ENCODE measurements at regions not wholly inside any gene's neighbourhood (a gene's known extent, or its start where the extent isn't known, plus 50 kb on each side); places are given as distances from the start of the nearest gene placed in this dataset.

DNA sequence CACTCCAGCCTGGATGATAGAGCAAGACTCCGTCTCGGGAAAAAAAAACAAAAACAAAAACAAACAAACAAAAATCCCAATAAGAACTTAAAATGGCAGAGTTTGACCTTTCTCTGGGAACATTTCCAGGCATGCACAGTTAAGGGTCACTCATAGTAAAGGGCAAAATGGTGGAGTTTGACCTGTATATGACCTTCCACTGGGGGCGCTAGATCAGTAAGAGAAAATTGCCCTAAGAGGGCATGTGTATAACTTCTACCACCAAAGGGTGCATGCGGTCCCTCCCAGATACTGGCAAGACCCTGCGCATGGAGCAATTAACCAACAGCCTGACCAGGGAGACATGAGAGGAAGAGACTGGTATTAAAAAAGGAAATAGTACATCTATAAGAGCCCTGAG, 177.2 kb downstream of the MOSPD2 start:
- intact Hi-C loops (cut with micrococcal nuclease), result no loop called here
- H3K79me2 ChIP-seq (ENCODE audit: control insufficient read depth, insufficient read depth, low read length), result no peaks in the 10 kb centered on the region
- H3K4me1 ChIP-seq (ENCODE audit: control insufficient read depth in 2 of 2, insufficient read depth in 2 of 2, low read length in 2 of 2), result no peaks in the 10 kb centered on the region
- no peak for DNase-seq
- peaks cover 0 to 1% (median 0%) of the 10 kb centered on the region in 3 donors for H3K9me3 ChIP-seq (ENCODE audit: control extremely low read depth in 1 of 3, control insufficient read depth in 2 of 3, insufficient read depth in 1 of 3, low read length in 2 of 3)
- H3K9ac ChIP-seq (ENCODE audit: low read length), result no peak overlapping the region
- no peaks in the 10 kb centered on the region for H4K20me1 ChIP-seq (ENCODE audit: control insufficient read depth, insufficient read depth, low read length, poor library complexity, severe bottlenecking)
- H3K4me3 ChIP-seq (ENCODE audit: control extremely low read depth in 1 of 5, extremely low read depth in 1 of 5, insufficient read depth in 1 of 5, low read depth in 2 of 5, low read length in 4 of 5), result no peak overlapping the region
- H3K27me3 ChIP-seq (replicated peaks in 1 of 4; ENCODE audit: control extremely low read depth in 1 of 4, control insufficient read depth in 3 of 4, insufficient read depth in 4 of 4, low read length in 3 of 4), result no peaks in the 10 kb centered on the region
- Mint-ChIP-seq H3K27me3 (no peaks in the 10 kb centered on the region), H3K9me3 (ENCODE audit: insufficient read depth) (no peaks in the 10 kb centered on the region), H3K4me3 (no peak overlapping the region), H3K27ac (no peak overlapping the region), H3K4me1 (no peaks in the 10 kb centered on the region)
- ChIA-PET CTCF (no interaction called here), POLR2A (no interaction called here)
- no peak overlapping the region for H3K27ac ChIP-seq (ENCODE audit: low read length in 2 of 2)
- WGBS (ENCODE audit: insufficient coverage), result no CpG with 5 or more reads among the region's 5 CpGs
- ATAC-seq (ENCODE audit: low read depth), result no peak
- no peak overlapping the region for H2AFZ ChIP-seq (ENCODE audit: insufficient read depth, low read depth, low read length, poor library complexity, severe bottlenecking)
- no peak overlapping the region for H3K4me2 ChIP-seq (replicated peaks; ENCODE audit: low read depth, low read length, poor library complexity, severe bottlenecking)
- no peak for TF ChIP-seq EZH2 (IDR thresholded peaks at IDR 0.05; ENCODE audit: borderline replicate concordance, insufficient read depth, low read depth, low read length, poor library complexity, severe bottlenecking)
- TF ChIP-seq, protein P1, sequence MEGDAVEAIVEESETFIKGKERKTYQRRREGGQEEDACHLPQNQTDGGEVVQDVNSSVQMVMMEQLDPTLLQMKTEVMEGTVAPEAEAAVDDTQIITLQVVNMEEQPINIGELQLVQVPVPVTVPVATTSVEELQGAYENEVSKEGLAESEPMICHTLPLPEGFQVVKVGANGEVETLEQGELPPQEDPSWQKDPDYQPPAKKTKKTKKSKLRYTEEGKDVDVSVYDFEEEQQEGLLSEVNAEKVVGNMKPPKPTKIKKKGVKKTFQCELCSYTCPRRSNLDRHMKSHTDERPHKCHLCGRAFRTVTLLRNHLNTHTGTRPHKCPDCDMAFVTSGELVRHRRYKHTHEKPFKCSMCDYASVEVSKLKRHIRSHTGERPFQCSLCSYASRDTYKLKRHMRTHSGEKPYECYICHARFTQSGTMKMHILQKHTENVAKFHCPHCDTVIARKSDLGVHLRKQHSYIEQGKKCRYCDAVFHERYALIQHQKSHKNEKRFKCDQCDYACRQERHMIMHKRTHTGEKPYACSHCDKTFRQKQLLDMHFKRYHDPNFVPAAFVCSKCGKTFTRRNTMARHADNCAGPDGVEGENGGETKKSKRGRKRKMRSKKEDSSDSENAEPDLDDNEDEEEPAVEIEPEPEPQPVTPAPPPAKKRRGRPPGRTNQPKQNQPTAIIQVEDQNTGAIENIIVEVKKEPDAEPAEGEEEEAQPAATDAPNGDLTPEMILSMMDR (IDR thresholded peaks at IDR 0.05), result no peak
- H3K36me3 ChIP-seq (replicated peaks in 1 of 2; ENCODE audit: control extremely low read depth in 1 of 2, control insufficient read depth in 1 of 2, extremely low read depth in 1 of 2, insufficient read depth in 2 of 2, low read length in 1 of 2), result no peaks in the 10 kb centered on the region

DNA sequence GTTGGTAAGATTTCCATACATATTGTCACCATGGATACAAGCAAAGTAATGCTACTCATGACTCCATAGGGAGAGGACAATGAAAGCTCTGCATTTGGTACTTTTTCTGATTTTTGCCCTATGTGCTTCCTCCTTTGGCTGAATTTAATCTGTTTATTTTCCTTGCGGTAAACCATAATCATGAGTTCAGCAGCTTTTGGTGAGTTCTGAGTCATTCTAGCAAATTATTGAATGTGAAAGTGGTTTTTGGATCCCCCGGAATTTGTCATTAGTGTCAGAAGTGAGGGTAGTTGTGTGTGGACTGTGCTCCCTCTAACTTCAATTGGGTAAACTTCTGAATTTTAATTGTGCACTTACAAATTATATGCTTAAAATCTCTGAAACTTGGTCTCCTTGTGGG, 170.3 kb downstream of the MOSPD2 start:
- CTCF ChIA-PET, result no interaction called here
- H3K9me3 ChIP-seq (ENCODE audit: control extremely low read depth in 1 of 3, control insufficient read depth in 2 of 3, insufficient read depth in 1 of 3, low read length in 2 of 3), result no peaks in the 10 kb centered on the region
- H3K79me2 ChIP-seq (ENCODE audit: control insufficient read depth, insufficient read depth, low read length), result no peaks in the 10 kb centered on the region
- Mint-ChIP-seq H3K9me3 (ENCODE audit: insufficient read depth) (no peaks in the 10 kb centered on the region), H3K27me3 (no peaks in the 10 kb centered on the region), H3K4me1 (no peaks in the 10 kb centered on the region), H3K27ac (no peak overlapping the region), H3K4me3 (no peak overlapping the region)
- DNase-seq, result no peak
- H3K36me3 ChIP-seq (replicated peaks in 1 of 2; ENCODE audit: control extremely low read depth in 1 of 2, control insufficient read depth in 1 of 2, extremely low read depth in 1 of 2, insufficient read depth in 2 of 2, low read length in 1 of 2), result no peaks in the 10 kb centered on the region
- WGBS (ENCODE audit: insufficient coverage), result no CpG with 5 or more reads among the region's 2 CpGs
- H3K4me1 ChIP-seq (ENCODE audit: control insufficient read depth in 2 of 2, insufficient read depth in 2 of 2, low read length in 2 of 2), result no peaks in the 10 kb centered on the region
- no peak overlapping the region for H3K27ac ChIP-seq (ENCODE audit: low read length in 2 of 2)
- ATAC-seq (ENCODE audit: low read depth), result no peak
- intact Hi-C loops (cut with micrococcal nuclease), result no loop called here
- H3K9ac ChIP-seq (ENCODE audit: low read length), result no peak overlapping the region
- H4K20me1 ChIP-seq (ENCODE audit: control insufficient read depth, insufficient read depth, low read length, poor library complexity, severe bottlenecking), result no peaks in the 10 kb centered on the region
- POLR2A ChIA-PET, result no interaction called here
- no peaks in the 10 kb centered on the region for H3K27me3 ChIP-seq (replicated peaks in 1 of 4; ENCODE audit: control extremely low read depth in 1 of 4, control insufficient read depth in 3 of 4, insufficient read depth in 4 of 4, low read length in 3 of 4)
- no peak overlapping the region for H3K4me2 ChIP-seq (replicated peaks; ENCODE audit: low read depth, low read length, poor library complexity, severe bottlenecking)
- H3K4me3 ChIP-seq (ENCODE audit: control extremely low read depth in 1 of 5, extremely low read depth in 1 of 5, insufficient read depth in 1 of 5, low read depth in 2 of 5, low read length in 4 of 5), result no peak overlapping the region
- TF ChIP-seq, protein P1 (IDR thresholded peaks at IDR 0.05), result no peak
- no peak for TF ChIP-seq EZH2 (IDR thresholded peaks at IDR 0.05; ENCODE audit: borderline replicate concordance, insufficient read depth, low read depth, low read length, poor library complexity, severe bottlenecking)
- no peak overlapping the region for H2AFZ ChIP-seq (ENCODE audit: insufficient read depth, low read depth, low read length, poor library complexity, severe bottlenecking)
